Esophagus muscularis mucosa (tissue), 4 donors: ENCODE measurements at regions not wholly inside any gene's neighbourhood (a gene's known extent, or its start where the extent isn't known, plus 50 kb on each side); places are given as distances from the start of the nearest gene placed in this dataset.

Experiments used
- DNase-seq: peaks from one replicate; pipeline ENCODE4 v3.0.0-alpha.2; 2017; ENCODE audit errors: extremely low spot score
- H3K27ac ChIP-seq, 4 donors: fragments of 200-600 bp; sonication (generic); replicated peaks in 1 of 4; 1 replicate in 3 of 4; 2 replicates in 1 of 4; pipeline ENCODE4 v1.5.1; 2016 to 2019; ENCODE audit warnings: mild to moderate bottlenecking in 1 of 4
- H3K27me3 ChIP-seq, 4 donors: fragments of 200-600 bp; sonication (generic); one replicate each; pipeline versions ENCODE4 v1.5.1 to v1.6.0; 2016 to 2019
- H3K36me3 ChIP-seq, 4 donors: fragments of 200-600 bp; sonication (generic); one replicate each; pipeline ENCODE4 v1.5.1; 2016 to 2019
- H3K4me1 ChIP-seq, 4 donors: fragments of 200-600 bp; sonication (generic); one replicate each; pipeline ENCODE4 v1.5.1; 2016 to 2019
- H3K4me3 ChIP-seq, 4 donors: fragments of 200-600 bp; sonication (generic); 1 replicate in 2 of 4; 2 replicates in 2 of 4; pipeline ENCODE4 v1.5.1; 2016 to 2019; ENCODE audit warnings: mild to moderate bottlenecking in 4 of 4, moderate library complexity in 1 of 4
- H3K9me3 ChIP-seq, 4 donors: fragments of 200-600 bp; sonication (generic); 1 replicate in 3 of 4; 2 replicates in 1 of 4; pipeline ENCODE4 v1.5.1; 2016 to 2019
- CTCF ChIP-seq, 3 experiments: fragments of 200-600 bp in 2 of 3; fragments of 450-650 bp in 1 of 3; sonication (generic) in 2 of 3; IDR thresholded peaks; one replicate each; pipeline ENCODE4 v1.5.1; 2017 to 2019; ENCODE audit warnings: antibody characterized with exemption in 3 of 3, mild to moderate bottlenecking in 2 of 3, moderate library complexity in 1 of 3
- EP300 ChIP-seq: sonication (generic); formaldehyde crosslinking; IDR thresholded peaks from one replicate; pipeline ENCODE4 v1.6.1; 2017; ENCODE audit warnings: antibody characterized with exemption
- POLR2A ChIP-seq: fragments of 450-650 bp; IDR thresholded peaks from one replicate; pipeline ENCODE4 v1.6.1; 2017; ENCODE audit warnings: antibody characterized with exemption, moderate library complexity, mild to moderate bottlenecking, low read depth
- POLR2AphosphoS5 ChIP-seq, 2 donors: sonication (generic); formaldehyde crosslinking; IDR thresholded peaks; one replicate each; pipeline ENCODE4 v1.6.1; 2017; ENCODE audit warnings: antibody characterized with exemption in 2 of 2
- WGBS: methylation state at CpG from one replicate; pipeline ENCODE4 v1.1.5; 2018; 5-methylcytosine and 5-hydroxymethylcytosine counted together
- intact Hi-C: fragments of 100-400 bp; cut with DNase I; formaldehyde crosslinking; loops from one replicate; pipeline ENCODE4 v1.15.1; 2023

- Histone ChIP-seq H3K4me3 (no peak overlapping the region), H3K27me3 (no peaks in the 10 kb centered on the region), H3K9me3 (no peaks in the 10 kb centered on the region), H3K4me1 (no peaks in the 10 kb centered on the region), H3K36me3 (no peaks in the 10 kb centered on the region), H3K27ac (no peak overlapping the region)
- 60% methylated on average over 4 of the region's 4 CpGs for WGBS
- intact Hi-C loops: no loop called here
- no peak for TF ChIP-seq POLR2A
- DNase-seq: no peak
Observed at GRCh38 chr16:62208934-62209333, 172.7 kb upstream of the CDH8 start.

DNA sequence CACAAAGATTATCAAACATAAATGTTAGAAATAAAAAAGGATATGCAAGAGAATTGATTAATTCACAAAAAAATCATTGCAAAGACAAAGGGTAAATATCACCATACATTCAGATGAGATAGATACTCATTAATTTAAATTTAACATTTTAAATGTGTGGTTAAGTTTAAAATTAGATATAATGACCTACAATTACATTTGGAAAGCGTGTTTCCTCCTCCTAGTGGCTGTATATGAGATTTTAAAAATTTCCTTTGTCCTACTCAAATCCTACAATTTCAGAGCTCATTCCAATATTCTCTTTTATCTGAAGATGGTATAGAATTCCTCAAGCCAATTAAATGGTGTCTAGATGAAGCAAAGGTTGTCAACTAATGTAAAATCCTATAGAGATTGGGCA, 169.2 kb upstream of the CDH8 start:
- no peaks in the 10 kb centered on the region for H3K9me3 ChIP-seq
- WGBS: 0% methylated on average over 1 of the region's 1 CpG
- no peaks in the 10 kb centered on the region for H3K27me3 ChIP-seq
- TF ChIP-seq POLR2A (no peak), EP300 (no peak), POLR2AphosphoS5 (IDR thresholded peaks at IDR 0.05) (no peak), CTCF (IDR thresholded peaks at IDR 0.05) (no peak)
- no peak for DNase-seq
- H3K27ac ChIP-seq: no peak overlapping the region
- no peaks in the 10 kb centered on the region for H3K36me3 ChIP-seq
- intact Hi-C loops: no loop called here
- no peak overlapping the region for H3K4me3 ChIP-seq
- H3K4me1 ChIP-seq: no peaks in the 10 kb centered on the region

DNA sequence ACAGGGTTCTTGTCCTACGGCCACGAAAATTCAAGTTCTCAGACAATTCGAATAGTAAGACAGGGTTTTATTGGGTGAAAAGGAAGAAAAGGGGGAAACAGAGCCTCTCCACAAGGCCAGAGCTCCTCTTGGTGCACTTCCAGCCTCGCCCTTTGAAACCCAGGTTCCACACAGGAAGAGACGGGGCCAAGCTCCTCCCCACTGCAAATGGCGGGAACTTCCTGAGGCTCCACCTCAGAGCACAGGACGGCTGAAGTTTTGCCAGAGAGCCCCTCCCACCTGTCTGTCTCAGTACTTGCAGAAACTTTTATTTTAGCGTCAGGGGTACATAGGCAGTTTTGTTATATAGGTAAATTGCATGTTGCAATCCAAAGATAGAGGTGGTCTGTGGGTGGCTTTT, 165.7 kb upstream of the CDH8 start:
- Histone ChIP-seq H3K9me3 (no peaks in the 10 kb centered on the region), H3K27ac (no peak overlapping the region), H3K4me1 (no peaks in the 10 kb centered on the region), H3K4me3 (no peak overlapping the region), H3K27me3 (no peaks in the 10 kb centered on the region), H3K36me3 (no peaks in the 10 kb centered on the region)
- intact Hi-C loops: no loop called here
- TF ChIP-seq POLR2A (no peak), POLR2AphosphoS5 (IDR thresholded peaks at IDR 0.05) (no peak), CTCF (IDR thresholded peaks at IDR 0.05) (no peak), EP300 (no peak)
- 78% methylated on average over 8 of the region's 8 CpGs for WGBS
- DNase-seq: no peak

DNA sequence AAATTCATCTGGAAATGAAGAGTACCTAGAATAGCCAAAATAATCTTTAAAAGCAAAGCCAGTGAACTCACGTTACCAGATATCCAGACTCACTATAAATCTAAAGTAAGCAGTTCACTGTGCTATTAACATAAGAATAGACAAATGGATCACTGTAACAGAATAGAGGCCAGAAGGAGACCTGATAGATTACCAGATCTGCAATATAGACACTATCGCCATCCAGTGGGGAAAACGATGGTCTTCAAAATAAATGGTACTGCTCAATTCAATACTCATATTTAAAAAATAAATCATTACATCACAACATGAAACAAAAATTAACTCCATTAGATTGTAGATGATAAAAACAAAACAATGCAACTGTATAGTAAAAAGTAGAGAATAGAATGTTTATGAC, 158.6 kb upstream of the CDH8 start:
- intact Hi-C loops: no loop called here
- TF ChIP-seq POLR2AphosphoS5 (IDR thresholded peaks at IDR 0.05): no peak
- TF ChIP-seq EP300: no peak
- TF ChIP-seq CTCF (IDR thresholded peaks at IDR 0.05): no peak
- Histone ChIP-seq H3K27me3 (no peaks in the 10 kb centered on the region), H3K36me3 (no peaks in the 10 kb centered on the region), H3K27ac (no peak overlapping the region), H3K4me1 (no peaks in the 10 kb centered on the region), H3K4me3 (no peak overlapping the region), H3K9me3 (no peaks in the 10 kb centered on the region)
- 51% methylated on average over 3 of the region's 3 CpGs for WGBS
- DNase-seq: no peak

DNA sequence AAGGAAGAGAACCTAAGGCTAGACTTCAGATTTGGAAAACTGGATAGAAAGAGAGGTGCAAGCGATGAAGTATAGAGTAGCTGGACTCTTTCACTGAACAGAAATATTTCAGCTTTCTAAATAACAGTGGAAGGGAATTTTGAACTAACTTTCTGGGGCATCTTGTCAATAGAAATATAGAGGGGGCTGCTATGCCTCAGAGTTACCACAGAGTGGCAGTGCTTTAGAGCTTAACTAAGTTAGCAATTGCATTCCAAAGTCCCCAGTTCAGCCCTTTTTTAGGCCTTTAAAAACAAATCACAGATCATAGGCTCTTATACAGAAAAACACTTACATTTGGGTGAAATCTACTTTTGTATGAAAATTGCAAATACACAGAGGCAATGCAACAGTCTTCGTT, 154.2 kb upstream of the CDH8 start:
- no peak for DNase-seq
- H3K27ac ChIP-seq: no peak overlapping the region
- 53% methylated on average over 2 of the region's 2 CpGs for WGBS
- TF ChIP-seq EP300 (no peak), POLR2A (no peak), CTCF (IDR thresholded peaks at IDR 0.05) (peak in 1 of 3 experiments; percentile 28), POLR2AphosphoS5 (IDR thresholded peaks at IDR 0.05) (no peak)
- intact Hi-C loops: no loop called here
- no peaks in the 10 kb centered on the region for H3K9me3 ChIP-seq
- no peaks in the 10 kb centered on the region for H3K4me1 ChIP-seq
- no peaks in the 10 kb centered on the region for H3K27me3 ChIP-seq
- H3K4me3 ChIP-seq: no peak overlapping the region
- H3K36me3 ChIP-seq: no peaks in the 10 kb centered on the region
